HG03064 (cell line): ENCODE measurements at regions not wholly inside any gene's neighbourhood (a gene's known extent, or its start where the extent isn't known, plus 50 kb on each side); places are given as distances from the start of the nearest gene placed in this dataset.

ENCODE experiments used
- ATAC-seq: cut with Tn5 transposase; IDR thresholded peaks from one replicate; pipeline ENCODE4 v1.9.1; 2021; ENCODE audit warnings: low read depth; ENCODE audit not compliant: unreplicated experiment

GRCh38 chr6:113450061-113450465 is 407.1 kb upstream of the MARCKS start:
- ATAC-seq, result no peak

- ATAC-seq, result no peak
Observed at GRCh38 chr6:113451049-113451448, 406.1 kb upstream of the MARCKS start.

GRCh38 chr6:113457198-113457597 is 399.9 kb upstream of the MARCKS start:
- no peak for ATAC-seq

- ATAC-seq, result no peak
Observed at GRCh38 chr6:113457751-113458150, 399.4 kb upstream of the MARCKS start.

GRCh38 chr6:113458368-113459010 is 398.7 kb upstream of the MARCKS start:
- no peak for ATAC-seq

- ATAC-seq, result no peak
Observed at GRCh38 chr6:113461153-113461932, 395.8 kb upstream of the MARCKS start.

- no peak for ATAC-seq
Observed at GRCh38 chr6:113464536-113464935, 392.6 kb upstream of the MARCKS start.

GRCh38 chr6:113464960-113465359 is 392.2 kb upstream of the MARCKS start:
- no peak for ATAC-seq

- no peak for ATAC-seq
Observed at GRCh38 chr6:113466526-113466925, 390.6 kb upstream of the MARCKS start.

- no peak for ATAC-seq
Observed at GRCh38 chr6:113475392-113475791, 381.8 kb upstream of the MARCKS start.

- ATAC-seq, result no peak
Observed at GRCh38 chr6:113476937-113477839, 380.0 kb upstream of the MARCKS start.

- ATAC-seq, result no peak
Observed at GRCh38 chr6:113480616-113481015, 376.5 kb upstream of the MARCKS start.

- no peak for ATAC-seq
Observed at GRCh38 chr6:113481458-113481857, 375.7 kb upstream of the MARCKS start.

GRCh38 chr6:113481910-113482309 is 375.2 kb upstream of the MARCKS start:
- ATAC-seq, result no peak

- ATAC-seq, result no peak
Observed at GRCh38 chr6:113482771-113483170, 374.4 kb upstream of the MARCKS start.

GRCh38 chr6:113486199-113486598 is 370.9 kb upstream of the MARCKS start:
- no peak for ATAC-seq

GRCh38 chr6:113487489-113488058 is 369.6 kb upstream of the MARCKS start:
- no peak for ATAC-seq

- no peak for ATAC-seq
Observed at GRCh38 chr6:113488061-113488460, 369.1 kb upstream of the MARCKS start.

GRCh38 chr6:113488812-113489685 is 368.1 kb upstream of the MARCKS start:
- no peak for ATAC-seq
